IMR-90 (cell line): ENCODE measurements at regions not wholly inside any gene's neighbourhood (a gene's known extent, or its start where the extent isn't known, plus 50 kb on each side); places are given as distances from the start of the nearest gene placed in this dataset.

Source experiments
- ATAC-seq: fragments of 200-7000 bp; cut with Tn5 transposase; 2 replicates; pipeline ENCODE4 v1.9.1; 2020; ENCODE audit warnings: low read depth, mild to moderate bottlenecking, moderate library complexity
- BruUV-seq: library from RNA; stranded (reverse); fragments of 400-500 nt; replicated peaks from 2 replicates; lab custom pipeline; 2021; lab: Mats Ljungman, UMichigan
- CTCF ChIA-PET: fragments of 300-600 bp; formaldehyde crosslinking; extraction: SDS; loops from one replicate; lab custom pipeline; 2021; ENCODE audit warnings: antibody characterized with exemption; lab: Yijun Ruan, JAX
- POLR2A ChIA-PET: fragments of 300-600 bp; sonication (Branson Sonifier 250); formaldehyde crosslinking; loops from one replicate; lab custom pipeline; 2022; ENCODE audit warnings: antibody characterized with exemption; ENCODE audit not compliant: unreplicated experiment; lab: Charles Lee
- DNase-seq: peaks from one replicate; pipeline ENCODE4 v3.0.0; 2013
- H2AFZ ChIP-seq: replicated peaks from 2 replicates; pipeline ENCODE3; 2013; ENCODE audit warnings: low read length, mild to moderate bottlenecking; ENCODE audit not compliant: poor library complexity
- H2AK5ac ChIP-seq: 2 replicates; pipeline ENCODE4 v1.6.1; 2013; ENCODE audit warnings: low read depth, low read length, inconsistent platforms
- H2AK9ac ChIP-seq: replicated peaks from 2 replicates; pipeline ENCODE3; 2013; ENCODE audit warnings: mild to moderate bottlenecking, low read depth, low read length, moderate library complexity; ENCODE audit not compliant: poor library complexity
- H2BK120ac ChIP-seq: 2 replicates; pipeline ENCODE4 v1.6.1; 2013; ENCODE audit warnings: low read depth, low read length, inconsistent platforms
- H2BK15ac ChIP-seq: 3 replicates; pipeline ENCODE4 v1.6.1; 2013; ENCODE audit warnings: low read depth, low read length, inconsistent platforms
- H2BK20ac ChIP-seq: 2 replicates; pipeline ENCODE4 v1.6.1; 2013; ENCODE audit warnings: low read depth, mild to moderate bottlenecking, inconsistent platforms, low read length, moderate library complexity
- H2BK5ac ChIP-seq: 2 replicates; pipeline ENCODE4 v1.6.1; 2013; ENCODE audit warnings: mild to moderate bottlenecking, low read depth, low read length, inconsistent platforms; ENCODE audit not compliant: poor library complexity, severe bottlenecking
- H3K14ac ChIP-seq: replicated peaks from 2 replicates; pipeline ENCODE4 v1.6.1; 2013; ENCODE audit warnings: low read depth, low read length, inconsistent platforms
- H3K18ac ChIP-seq: 2 replicates; pipeline ENCODE4 v1.6.1; 2013; ENCODE audit warnings: low read depth, low read length, control low read depth
- H3K23ac ChIP-seq: 2 replicates; pipeline ENCODE4 v1.6.1; 2013; ENCODE audit warnings: low read depth, low read length, inconsistent platforms
- H3K27ac ChIP-seq: 2 replicates; pipeline ENCODE4 v1.5.1; 2013; ENCODE audit warnings: mild to moderate bottlenecking, control low read depth, low read length; ENCODE audit not compliant: insufficient read depth
- H3K27me3 ChIP-seq: 2 replicates; pipeline ENCODE4 v1.6.1; 2013; ENCODE audit warnings: low read length; ENCODE audit not compliant: control insufficient read depth, insufficient read depth
- H3K36me3 ChIP-seq: 2 replicates; pipeline ENCODE4 v1.6.1; 2013; ENCODE audit warnings: low read length, mixed read lengths; ENCODE audit not compliant: control insufficient read depth, insufficient read depth
- H3K4ac ChIP-seq: 2 replicates; pipeline ENCODE4 v1.6.1; 2013; ENCODE audit warnings: low read depth, low read length, inconsistent platforms
- H3K4me1 ChIP-seq: 2 replicates; pipeline ENCODE4 v1.6.1; 2013; ENCODE audit warnings: low read length, mixed read lengths; ENCODE audit not compliant: control insufficient read depth, insufficient read depth
- H3K4me2 ChIP-seq: 2 replicates; pipeline ENCODE4 v1.6.1; 2013; ENCODE audit warnings: low read depth, mild to moderate bottlenecking, control low read depth, low read length, moderate library complexity
- H3K4me3 ChIP-seq: 2 replicates; pipeline ENCODE4 v1.5.1; 2013; ENCODE audit warnings: low read depth, mild to moderate bottlenecking, control low read depth, low read length, moderate library complexity; ENCODE audit not compliant: insufficient read depth
- H3K56ac ChIP-seq: 2 replicates; pipeline ENCODE4 v1.6.1; 2013; ENCODE audit warnings: low read length, inconsistent platforms; ENCODE audit not compliant: insufficient read depth; ENCODE audit errors: extremely low read depth
- H3K79me1 ChIP-seq, 2 experiments: 2 replicates each; pipeline ENCODE4 v1.6.1; 2013; ENCODE audit warnings: low read length in 2 of 2, inconsistent platforms in 1 of 2, low read depth in 1 of 2
- H3K9ac ChIP-seq: 2 replicates; pipeline ENCODE4 v1.6.1; 2013; ENCODE audit warnings: low read depth, low read length, control low read depth
- H3K9me1 ChIP-seq: 2 replicates; pipeline ENCODE4 v1.6.1; 2013; ENCODE audit warnings: low read length, inconsistent platforms; ENCODE audit not compliant: insufficient read depth
- H3K9me3 ChIP-seq: 2 replicates; pipeline ENCODE4 v1.6.1; 2013; ENCODE audit warnings: low read length; ENCODE audit not compliant: control insufficient read depth, insufficient read depth
- H4K20me1 ChIP-seq: 2 replicates; pipeline ENCODE4 v1.6.1; 2013; ENCODE audit warnings: low read length, inconsistent platforms; ENCODE audit not compliant: insufficient read depth
- H4K5ac ChIP-seq: 2 replicates; pipeline ENCODE4 v1.6.1; 2013; ENCODE audit warnings: mild to moderate bottlenecking, low read depth, low read length, control low read depth
- H4K8ac ChIP-seq, 2 experiments: 2 replicates each; pipeline ENCODE4 v1.6.1; 2013; ENCODE audit warnings: low read depth in 2 of 2, low read length in 2 of 2, control low read depth in 1 of 2, inconsistent platforms in 1 of 2
- H4K91ac ChIP-seq: 2 replicates; pipeline ENCODE4 v1.6.1; 2013; ENCODE audit warnings: low read depth, low read length, inconsistent platforms; ENCODE audit not compliant: insufficient read depth
- CEBPB ChIP-seq: IDR thresholded peaks from 2 replicates; pipeline ENCODE4 v1.6.1; 2012; ENCODE audit warnings: low read depth, low read length, improper control_type of control experiment
- MAZ ChIP-seq: IDR thresholded peaks from 2 replicates; pipeline ENCODE4 v1.6.1; 2012; ENCODE audit warnings: low read depth, mild to moderate bottlenecking, low read length, improper control_type of control experiment, moderate library complexity, borderline replicate concordance
- WGBS, 2 experiments: methylation state at CpG; one replicate each; pipeline versions ENCODE4 v1.1.5 to v1.1.7; 2013; ENCODE audit warnings: missing lambda C conversion rate in 2 of 2; ENCODE audit not compliant: insufficient read length in 1 of 2; ENCODE audit errors: extremely low coverage in 2 of 2; 5-methylcytosine and 5-hydroxymethylcytosine counted together
- dilution Hi-C: fragments of 300-500 bp; cut with HindIII; formaldehyde crosslinking; loops from one replicate; pipeline ENCODE4 v1.14.3; 2018; ENCODE audit warnings: low sequenced_read_pairs; ENCODE audit not compliant: unreplicated experiment
- in situ Hi-C: fragments of 300-500 bp; cut with MboI; formaldehyde crosslinking; loops from 3 replicates; pipeline ENCODE4 v1.14.3; 2019; ENCODE audit warnings: low sequenced_read_pairs, inconsistent platforms, mixed read lengths
- intact Hi-C: fragments of 100-400 bp; cut with micrococcal nuclease; formaldehyde crosslinking; loops from 2 replicates; pipeline ENCODE4 v1.10.0; 2022

- H3K4me3 ChIP-seq: no peak overlapping the region
- H3K4me2 ChIP-seq: no peak overlapping the region
- H3K9me3 ChIP-seq: no peaks in the 10 kb centered on the region; the same call in 1 of the 2 replicates
- WGBS, 2 experiments: 0% methylated on average over 1 of the region's 2 CpGs; no CpG with 5 or more reads in 1 of the 2 experiments
- H3K56ac ChIP-seq: no peak overlapping the region
- H3K79me1 ChIP-seq: no peaks in the 10 kb centered on the region
- no peak overlapping the region for H2BK15ac ChIP-seq
- H2AK5ac ChIP-seq: no peak overlapping the region
- H3K27me3 ChIP-seq: no peaks in the 10 kb centered on the region
- H2BK5ac ChIP-seq: no peak overlapping the region
- no peak overlapping the region for H3K9ac ChIP-seq
- H2BK20ac ChIP-seq: no peak overlapping the region
- no peak overlapping the region for H3K4ac ChIP-seq
- dilution Hi-C loops (no loop called here), intact Hi-C loops (no loop called here), in situ Hi-C loops (no loop called here)
- no peak overlapping the region for H2AFZ ChIP-seq
- no peaks in the 10 kb centered on the region for H3K4me1 ChIP-seq
- H3K9me1 ChIP-seq: no peaks in the 10 kb centered on the region
- BruUV-seq: no TSS peak
- ATAC-seq (no peak), DNase-seq (no peak)
- no peak overlapping the region for H2BK120ac ChIP-seq
- ChIA-PET POLR2A (no interaction called here), CTCF (no interaction called here)
- no peak overlapping the region for H3K18ac ChIP-seq
- H4K91ac ChIP-seq: no peak overlapping the region
- no peaks in the 10 kb centered on the region for H4K20me1 ChIP-seq
- no peak overlapping the region for H4K5ac ChIP-seq
- no peak overlapping the region for H2AK9ac ChIP-seq
- no peak overlapping the region for H3K27ac ChIP-seq
- no peak overlapping the region for H4K8ac ChIP-seq
- H3K23ac ChIP-seq: no peak overlapping the region
- TF ChIP-seq CEBPB: no peak
- no peak for TF ChIP-seq MAZ
- H3K14ac ChIP-seq: no peak overlapping the region
- no peaks in the 10 kb centered on the region for H3K36me3 ChIP-seq
Observed at GRCh38 chr2:115921541-115921940, 1479.1 kb downstream of the DPP10 start.
